ENCODE measurements at regions not wholly inside any gene's neighbourhood (a gene's known extent, or its start where the extent isn't known, plus 50 kb on each side); places are given as distances from the start of the nearest gene placed in this dataset.

DNA sequence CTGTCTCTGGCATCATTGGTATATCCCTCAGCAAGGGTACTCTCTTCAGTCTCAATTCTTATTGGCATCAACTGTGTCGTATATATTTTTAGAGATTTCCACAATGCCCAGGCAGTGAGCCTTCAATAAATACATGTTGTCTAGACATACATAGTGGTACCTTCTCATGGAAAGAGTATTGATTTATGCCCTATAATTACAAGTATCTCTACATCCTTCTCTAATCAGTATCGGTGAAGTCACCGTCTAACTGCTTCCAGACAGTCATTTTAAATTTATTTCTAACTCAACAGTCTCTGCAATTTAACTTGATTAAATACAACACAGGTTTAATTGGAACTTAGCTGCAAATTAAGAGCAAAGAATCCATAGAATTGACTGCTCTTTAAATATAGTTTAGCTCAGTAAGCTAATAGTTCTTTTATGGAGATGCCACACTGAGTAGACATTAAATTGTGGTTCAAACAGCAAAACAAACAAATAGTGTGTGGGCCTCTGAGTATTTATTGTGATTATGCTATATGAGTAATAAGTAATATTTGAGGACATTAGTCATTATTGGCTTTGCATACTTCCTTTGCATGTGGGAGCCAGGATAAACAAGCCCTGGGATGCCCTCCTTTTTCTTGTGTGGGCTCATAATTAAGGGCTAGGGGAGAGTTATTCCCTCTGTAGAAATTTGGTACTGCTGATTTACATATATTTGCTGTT lies 126.9 kb upstream of the DUSP10 start:
- Histone ChIP-seq H3K27me3 (replicated peaks; ENCODE audit: control insufficient read depth, insufficient read depth, low read length) (no peaks in the 10 kb centered on the region), H3K36me3 (ENCODE audit: control insufficient read depth, insufficient read depth, low read length) (no peaks in the 10 kb centered on the region), H3K4me3 (replicated peaks; ENCODE audit: low read depth, low read length) (no peak overlapping the region)
- no peak for DNase-seq (ENCODE audit: extremely low read depth, insufficient read length)
- TF ChIP-seq, protein P1, sequence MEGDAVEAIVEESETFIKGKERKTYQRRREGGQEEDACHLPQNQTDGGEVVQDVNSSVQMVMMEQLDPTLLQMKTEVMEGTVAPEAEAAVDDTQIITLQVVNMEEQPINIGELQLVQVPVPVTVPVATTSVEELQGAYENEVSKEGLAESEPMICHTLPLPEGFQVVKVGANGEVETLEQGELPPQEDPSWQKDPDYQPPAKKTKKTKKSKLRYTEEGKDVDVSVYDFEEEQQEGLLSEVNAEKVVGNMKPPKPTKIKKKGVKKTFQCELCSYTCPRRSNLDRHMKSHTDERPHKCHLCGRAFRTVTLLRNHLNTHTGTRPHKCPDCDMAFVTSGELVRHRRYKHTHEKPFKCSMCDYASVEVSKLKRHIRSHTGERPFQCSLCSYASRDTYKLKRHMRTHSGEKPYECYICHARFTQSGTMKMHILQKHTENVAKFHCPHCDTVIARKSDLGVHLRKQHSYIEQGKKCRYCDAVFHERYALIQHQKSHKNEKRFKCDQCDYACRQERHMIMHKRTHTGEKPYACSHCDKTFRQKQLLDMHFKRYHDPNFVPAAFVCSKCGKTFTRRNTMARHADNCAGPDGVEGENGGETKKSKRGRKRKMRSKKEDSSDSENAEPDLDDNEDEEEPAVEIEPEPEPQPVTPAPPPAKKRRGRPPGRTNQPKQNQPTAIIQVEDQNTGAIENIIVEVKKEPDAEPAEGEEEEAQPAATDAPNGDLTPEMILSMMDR (IDR thresholded peaks at IDR 0.05; ENCODE audit: insufficient read depth, low read length, poor library complexity, severe bottlenecking): no peak

GRCh38 chr1:221867003-221867402 lies 125.1 kb upstream of the DUSP10 start:
- H3K36me3 ChIP-seq (ENCODE audit: control insufficient read depth, insufficient read depth, low read length): no peaks in the 10 kb centered on the region
- no peaks in the 10 kb centered on the region for H3K27me3 ChIP-seq (replicated peaks; ENCODE audit: control insufficient read depth, insufficient read depth, low read length)
- no peak for DNase-seq (ENCODE audit: extremely low read depth, insufficient read length)
- TF ChIP-seq, protein P1 (IDR thresholded peaks at IDR 0.05; ENCODE audit: insufficient read depth, low read length, poor library complexity, severe bottlenecking): no peak
- H3K4me3 ChIP-seq (replicated peaks; ENCODE audit: low read depth, low read length): no peak overlapping the region

GRCh38 chr1:221865808-221866207 lies 123.9 kb upstream of the DUSP10 start:
- TF ChIP-seq, protein P1 (IDR thresholded peaks at IDR 0.05; ENCODE audit: insufficient read depth, low read length, poor library complexity, severe bottlenecking): no peak

DNA sequence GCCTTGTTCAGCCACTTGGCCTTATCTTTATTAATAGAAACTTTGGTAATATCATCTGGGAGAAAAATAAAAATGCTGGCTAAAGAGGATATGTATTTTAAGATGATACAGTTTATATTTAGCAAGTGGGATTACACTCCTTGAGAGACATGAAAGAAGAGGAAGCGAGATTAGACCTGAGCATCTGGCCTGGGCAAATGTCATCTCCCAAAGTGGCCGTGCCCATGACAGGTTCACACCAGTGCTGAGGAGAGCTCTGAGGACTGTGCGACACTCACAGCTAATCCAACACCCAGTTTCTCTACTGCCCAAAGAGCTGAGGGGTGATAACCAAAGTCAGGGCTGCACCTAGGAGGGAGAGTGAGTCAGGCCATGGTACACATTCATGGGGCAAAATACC lies 121.7 kb upstream of the DUSP10 start:
- no peak overlapping the region for H3K4me3 ChIP-seq (replicated peaks; ENCODE audit: low read depth, low read length)
- no peak for DNase-seq (ENCODE audit: extremely low read depth, insufficient read length)
- no peaks in the 10 kb centered on the region for H3K36me3 ChIP-seq (ENCODE audit: control insufficient read depth, insufficient read depth, low read length)
- TF ChIP-seq, protein P1 (IDR thresholded peaks at IDR 0.05; ENCODE audit: insufficient read depth, low read length, poor library complexity, severe bottlenecking): no peak
- H3K27me3 ChIP-seq (replicated peaks; ENCODE audit: control insufficient read depth, insufficient read depth, low read length): no peaks in the 10 kb centered on the region

More at GRCh38 chr1:221865808-221866207, 123.9 kb upstream of the DUSP10 start:
- H3K27me3 ChIP-seq (replicated peaks; ENCODE audit: control insufficient read depth, insufficient read depth, low read length): no peaks in the 10 kb centered on the region
- no peak for DNase-seq (ENCODE audit: extremely low read depth, insufficient read length)
- H3K4me3 ChIP-seq (replicated peaks; ENCODE audit: low read depth, low read length): no peak overlapping the region
- no peaks in the 10 kb centered on the region for H3K36me3 ChIP-seq (ENCODE audit: control insufficient read depth, insufficient read depth, low read length)

DNA sequence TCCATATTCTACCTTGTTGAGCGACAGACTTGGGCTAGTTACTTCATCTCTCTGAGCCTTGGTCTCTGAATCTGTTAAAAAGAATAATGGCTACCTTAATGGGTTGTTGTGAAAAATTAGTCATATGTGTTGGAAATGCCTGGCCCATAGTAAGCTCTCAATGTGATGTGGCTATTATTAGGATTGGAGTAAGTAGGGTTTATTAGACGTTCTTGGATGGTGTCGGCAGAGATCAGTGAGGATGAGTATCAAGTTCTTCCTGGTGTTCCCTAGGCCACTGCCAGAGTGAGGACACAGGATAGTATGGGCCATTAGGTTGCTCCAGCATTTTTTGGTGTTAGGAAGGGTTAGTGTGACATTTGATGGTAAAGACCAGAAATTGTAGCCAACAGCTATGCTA lies 121.1 kb upstream of the DUSP10 start:
- no peak for DNase-seq (ENCODE audit: extremely low read depth, insufficient read length)
- Histone ChIP-seq H3K36me3 (ENCODE audit: control insufficient read depth, insufficient read depth, low read length) (no peaks in the 10 kb centered on the region), H3K27me3 (replicated peaks; ENCODE audit: control insufficient read depth, insufficient read depth, low read length) (no peaks in the 10 kb centered on the region)

More for the DNA sequence above, 121.1 kb upstream of the DUSP10 start:
- no peak overlapping the region for H3K4me3 ChIP-seq (replicated peaks; ENCODE audit: low read depth, low read length)
- TF ChIP-seq, protein P1 (IDR thresholded peaks at IDR 0.05; ENCODE audit: insufficient read depth, low read length, poor library complexity, severe bottlenecking): no peak

All from GM06990 (cell line).